Breast epithelium (tissue), 3 donors: ENCODE measurements at regions not wholly inside any gene's neighbourhood (a gene's known extent, or its start where the extent isn't known, plus 50 kb on each side); places are given as distances from the start of the nearest gene placed in this dataset.

Source experiments
- CTCF ChIP-seq, 3 donors: fragments of 450-650 bp; IDR thresholded peaks; one replicate each; pipeline ENCODE4 v1.5.1; 2016 to 2017; ENCODE audit warnings: antibody characterized with exemption in 3 of 3, mild to moderate bottlenecking in 3 of 3, moderate library complexity in 3 of 3
- POLR2A ChIP-seq: fragments of 450-650 bp; IDR thresholded peaks from one replicate; pipeline ENCODE4 v1.6.1; 2016; ENCODE audit warnings: antibody characterized with exemption, mild to moderate bottlenecking, moderate library complexity
- POLR2AphosphoS5 ChIP-seq, 3 donors: sonication (generic); formaldehyde crosslinking; IDR thresholded peaks; one replicate each; pipeline ENCODE4 v1.6.1; 2017; ENCODE audit warnings: antibody characterized with exemption in 3 of 3

GRCh38 chr11:115712296-115712695 is 208.1 kb upstream of the CADM1 start:
- TF ChIP-seq POLR2A (no peak), CTCF (IDR thresholded peaks at IDR 0.05) (no peak), POLR2AphosphoS5 (IDR thresholded peaks at IDR 0.05) (no peak)
